ENCODE measurements at regions not wholly inside any gene's neighbourhood (a gene's known extent, or its start where the extent isn't known, plus 50 kb on each side); places are given as distances from the start of the nearest gene placed in this dataset.

GRCh38 chr4:1561286-1561990 lies 122.7 kb downstream of the FAM53A start:
- no peak overlapping the region for H3K27ac ChIP-seq
- no peak overlapping the region for H3K4me3 ChIP-seq
- no peaks in the 10 kb centered on the region for H3K4me1 ChIP-seq
- no peaks in the 10 kb centered on the region for H3K36me3 ChIP-seq
- TF ChIP-seq CTCF (IDR thresholded peaks at IDR 0.05), result no peak
- intact Hi-C loops (cut with DNase I; ENCODE audit: low total_unique reads), result no loop called here
- H3K27me3 ChIP-seq, result peaks cover 0 to 95% of the 10 kb centered on the region in 2 donors
- H3K9me3 ChIP-seq, result no peaks in the 10 kb centered on the region
- no peak for DNase-seq

- peaks cover 0 to 90% of the 10 kb centered on the region in 2 donors for H3K27me3 ChIP-seq
- H3K9me3 ChIP-seq, result no peaks in the 10 kb centered on the region
- intact Hi-C loops (cut with DNase I; ENCODE audit: low total_unique reads), result no loop called here
- H3K36me3 ChIP-seq, result no peaks in the 10 kb centered on the region
- DNase-seq, result no peak
- no peak overlapping the region for H3K4me3 ChIP-seq
- H3K4me1 ChIP-seq, result no peaks in the 10 kb centered on the region
- H3K27ac ChIP-seq, result no peak overlapping the region
- no peak for TF ChIP-seq CTCF (IDR thresholded peaks at IDR 0.05)
Observed at GRCh38 chr4:1559896-1560650, 124.0 kb downstream of the FAM53A start.

- H3K9me3 ChIP-seq, result no peaks in the 10 kb centered on the region
- intact Hi-C loops (cut with DNase I; ENCODE audit: low total_unique reads), result no loop called here
- H3K4me1 ChIP-seq, result peaks cover 0 to 5% (median 0%) of the 10 kb centered on the region in 4 donors
- H3K36me3 ChIP-seq, result no peaks in the 10 kb centered on the region
- H3K27me3 ChIP-seq, result peaks cover 0 to 90% of the 10 kb centered on the region in 2 donors
- H3K4me3 ChIP-seq, result no peak overlapping the region
- TF ChIP-seq CTCF (IDR thresholded peaks at IDR 0.05), result no peak
- no peak overlapping the region for H3K27ac ChIP-seq
- no peak for DNase-seq
Observed at GRCh38 chr4:1558205-1558604, 125.9 kb downstream of the FAM53A start.

- Histone ChIP-seq H3K4me3 (no peak overlapping the region), H3K36me3 (no peaks in the 10 kb centered on the region), H3K9me3 (no peaks in the 10 kb centered on the region), H3K4me1 (peaks cover 0 to 5% (median 0%) of the 10 kb centered on the region in 4 donors), H3K27me3 (peaks cover 0 to 90% of the 10 kb centered on the region in 2 donors), H3K27ac (no peak overlapping the region)
- no peak for TF ChIP-seq CTCF (IDR thresholded peaks at IDR 0.05)
- intact Hi-C loops (cut with DNase I; ENCODE audit: low total_unique reads), result no loop called here
- no peak for DNase-seq
Observed at GRCh38 chr4:1557221-1557597, 126.9 kb downstream of the FAM53A start.

GRCh38 chr4:1556541-1557220 lies 127.4 kb downstream of the FAM53A start:
- no peaks in the 10 kb centered on the region for H3K9me3 ChIP-seq
- peaks cover 0 to 5% (median 0%) of the 10 kb centered on the region in 4 donors for H3K4me1 ChIP-seq
- intact Hi-C loops (cut with DNase I; ENCODE audit: low total_unique reads), result no loop called here
- DNase-seq, result no peak
- H3K27ac ChIP-seq, result no peak overlapping the region
- no peak overlapping the region for H3K4me3 ChIP-seq
- H3K36me3 ChIP-seq, result no peaks in the 10 kb centered on the region
- TF ChIP-seq CTCF (IDR thresholded peaks at IDR 0.05), result no peak
- H3K27me3 ChIP-seq, result peaks cover 0 to 86% of the 10 kb centered on the region in 2 donors
